GM23248 (cell line): ENCODE measurements at regions not wholly inside any gene's neighbourhood (a gene's known extent, or its start where the extent isn't known, plus 50 kb on each side); places are given as distances from the start of the nearest gene placed in this dataset.

Experiments
- DNase-seq: peaks from one replicate; pipeline ENCODE4 v3.0.0-alpha.2; 2015
- H2AFZ ChIP-seq: fragments of 200-600 bp; sonication (generic); 2 replicates; pipeline ENCODE4 v1.6.1; 2016; ENCODE audit warnings: antibody characterized with exemption
- H3F3A ChIP-seq: fragments of 200-600 bp; sonication (generic); 2 replicates; pipeline ENCODE4 v1.6.1; 2016; ENCODE audit warnings: mild to moderate bottlenecking, antibody characterized with exemption, mixed run types; ENCODE audit not compliant: insufficient read depth
- H3K27ac ChIP-seq: fragments of 200-600 bp; sonication (generic); 2 replicates; pipeline ENCODE4 v1.5.1; 2016; ENCODE audit warnings: mild to moderate bottlenecking
- H3K27me3 ChIP-seq: fragments of 200-600 bp; sonication (generic); replicated peaks from 2 replicates; pipeline ENCODE4 v1.6.1; 2016; ENCODE audit warnings: mild to moderate bottlenecking; ENCODE audit not compliant: insufficient read depth
- H3K36me3 ChIP-seq: fragments of 200-600 bp; sonication (generic); 2 replicates; pipeline ENCODE4 v1.6.1; 2016; ENCODE audit warnings: low read depth, mild to moderate bottlenecking
- H3K4me1 ChIP-seq: fragments of 200-600 bp; sonication (generic); 2 replicates; pipeline ENCODE4 v1.6.1; 2016; ENCODE audit warnings: mild to moderate bottlenecking; ENCODE audit not compliant: insufficient read depth
- H3K4me2 ChIP-seq: fragments of 200-600 bp; sonication (generic); one replicate; pipeline ENCODE4 v1.6.1; 2016; ENCODE audit warnings: mild to moderate bottlenecking; ENCODE audit not compliant: unreplicated experiment
- H3K4me3 ChIP-seq: fragments of 200-600 bp; sonication (generic); 2 replicates; pipeline ENCODE4 v1.5.1; 2016; ENCODE audit warnings: mild to moderate bottlenecking
- H3K79me2 ChIP-seq: fragments of 200-600 bp; sonication (generic); 2 replicates; pipeline ENCODE4 v1.6.1; 2016; ENCODE audit warnings: mild to moderate bottlenecking; ENCODE audit not compliant: insufficient read depth
- H3K9ac ChIP-seq: fragments of 200-600 bp; sonication (generic); 2 replicates; pipeline ENCODE4 v1.6.1; 2016; ENCODE audit warnings: mild to moderate bottlenecking
- H3K9me2 ChIP-seq: fragments of 200-600 bp; sonication (generic); 2 replicates; pipeline ENCODE4 v1.6.1; 2016; ENCODE audit warnings: mixed run types, mild to moderate bottlenecking, moderate library complexity; ENCODE audit not compliant: insufficient read depth
- H3K9me3 ChIP-seq: fragments of 200-600 bp; sonication (generic); one replicate; pipeline ENCODE4 v1.6.1; 2017; ENCODE audit warnings: low read depth
- H4K20me1 ChIP-seq: fragments of 200-600 bp; sonication (generic); 2 replicates; pipeline ENCODE4 v1.6.0; 2016; ENCODE audit not compliant: insufficient read depth
- EZH2 ChIP-seq: fragments of 200-600 bp; sonication (generic); IDR thresholded peaks from 2 replicates; pipeline ENCODE4 v1.6.1; 2018; ENCODE audit warnings: antibody characterized with exemption, mild to moderate bottlenecking; ENCODE audit not compliant: insufficient read depth, poor library complexity, severe bottlenecking
- EZH2phosphoT487 ChIP-seq: fragments of 200-600 bp; sonication (generic); IDR thresholded peaks from 2 replicates; pipeline ENCODE4 v1.6.1; 2018; ENCODE audit warnings: antibody characterized with exemption, moderate library complexity, mild to moderate bottlenecking, low read depth; ENCODE audit not compliant: insufficient read depth
- WGBS, 2 experiments: methylation state at CpG; one replicate each; pipeline ENCODE4 v1.1.6; 2015 to 2017; ENCODE audit warnings: low lambda C conversion rate in 2 of 2, low coverage in 1 of 2; ENCODE audit errors: missing lambda C conversion rate in 2 of 2; 5-methylcytosine and 5-hydroxymethylcytosine counted together
- in situ Hi-C: fragments of 300-500 bp; cut with MboI; formaldehyde crosslinking; loops from 2 replicates; pipeline ENCODE4 v1.15.0; 2020

DNA sequence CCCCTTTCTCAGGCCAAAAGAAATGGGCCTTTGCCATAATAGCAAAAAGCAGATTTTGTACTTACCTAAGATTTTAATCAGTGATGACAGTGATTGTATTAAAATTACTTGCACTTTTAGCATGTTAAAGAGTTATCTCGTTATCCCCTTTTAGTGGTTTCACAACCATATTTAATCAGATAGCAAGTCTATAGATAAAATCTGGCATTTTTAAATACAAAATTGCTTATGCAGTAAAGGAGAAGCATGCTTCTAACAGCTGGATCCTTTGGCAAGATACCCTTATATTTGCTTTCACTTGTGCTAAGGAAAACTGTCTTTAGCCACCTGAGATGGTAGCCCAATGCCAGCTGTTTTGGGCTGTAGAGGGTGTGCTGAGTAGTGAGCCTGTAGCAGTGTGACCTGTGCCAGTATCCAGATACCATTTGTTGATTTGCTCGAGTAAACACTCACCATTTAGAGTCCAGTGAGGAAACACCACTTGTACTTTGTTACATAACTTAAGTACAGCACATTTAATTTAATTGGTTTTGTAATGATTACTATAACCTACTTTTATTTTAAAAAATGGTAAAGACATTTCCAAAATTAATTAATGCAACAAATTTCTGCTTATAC, 314.4 kb upstream of the ZP4 start:
- Histone ChIP-seq H3K4me3 (no peak overlapping the region), H3K4me1 (no peaks in the 10 kb centered on the region), H3K27me3 (no peaks in the 10 kb centered on the region), H3K9ac (no peak overlapping the region), H3K79me2 (no peaks in the 10 kb centered on the region), H4K20me1 (no peaks in the 10 kb centered on the region), H3K27ac (no peak overlapping the region), H3K9me2 (no peaks in the 10 kb centered on the region), H3K36me3 (no peaks in the 10 kb centered on the region), H3K9me3 (peaks cover 3% of the 10 kb centered on the region), H2AFZ (no peak overlapping the region), H3K4me2 (no peak overlapping the region), H3F3A (no peaks in the 10 kb centered on the region)
- 2 to 3% methylated on average over 2 of the region's 2 CpGs for whole genome bisulfite sequencing, 2 experiments
- TF ChIP-seq EZH2phosphoT487 (no peak), EZH2 (no peak)
- no peak for DNase-seq
- in situ Hi-C loops = no loop called here

- WGBS, 2 experiments = 4 to 19% methylated on average over 2 of the region's 2 CpGs
- no peak overlapping the region for H3K9ac ChIP-seq
- in situ Hi-C loops = no loop called here
- no peaks in the 10 kb centered on the region for H3K27me3 ChIP-seq
- H3K9me2 ChIP-seq = no peaks in the 10 kb centered on the region
- H3K4me3 ChIP-seq = no peak overlapping the region
- H3K36me3 ChIP-seq = no peaks in the 10 kb centered on the region
- H3K9me3 ChIP-seq = no peaks in the 10 kb centered on the region
- no peak for DNase-seq
- H3K27ac ChIP-seq = no peak overlapping the region
- H3K4me1 ChIP-seq = no peaks in the 10 kb centered on the region
- no peaks in the 10 kb centered on the region for H3F3A ChIP-seq
- no peaks in the 10 kb centered on the region for H4K20me1 ChIP-seq
- H2AFZ ChIP-seq = no peak overlapping the region
- no peaks in the 10 kb centered on the region for H3K79me2 ChIP-seq
- TF ChIP-seq EZH2phosphoT487 (no peak), EZH2 (no peak)
- no peak overlapping the region for H3K4me2 ChIP-seq
These were observed 311.3 kb upstream of the ZP4 start for GRCh38 chr1:238201992-238202391.

- Histone ChIP-seq H3K9ac (no peak overlapping the region), H3K4me3 (no peak overlapping the region), H3K27ac (no peak overlapping the region), H3K9me2 (no peaks in the 10 kb centered on the region), H3K9me3 (no peaks in the 10 kb centered on the region), H3K36me3 (no peaks in the 10 kb centered on the region), H2AFZ (no peak overlapping the region), H3K79me2 (no peaks in the 10 kb centered on the region), H3K4me2 (no peak overlapping the region), H4K20me1 (no peaks in the 10 kb centered on the region), H3K27me3 (no peaks in the 10 kb centered on the region), H3F3A (no peaks in the 10 kb centered on the region), H3K4me1 (no peaks in the 10 kb centered on the region)
- WGBS, 2 experiments = 0% methylated on average over 1 of the region's 1 CpG
- no peak for DNase-seq
- TF ChIP-seq EZH2 = no peak
- no peak for TF ChIP-seq EZH2phosphoT487
- in situ Hi-C loops = no loop called here
These were observed 308.6 kb upstream of the ZP4 start for GRCh38 chr1:238199325-238199724.

GRCh38 chr1:238196516-238196915, 305.8 kb upstream of the ZP4 start:
- no peaks in the 10 kb centered on the region for H4K20me1 ChIP-seq
- no peaks in the 10 kb centered on the region for H3K27me3 ChIP-seq
- H3K9ac ChIP-seq = no peak overlapping the region
- no peak overlapping the region for H3K4me3 ChIP-seq
- WGBS, 2 experiments = 0 to 19% methylated on average over 1 of the region's 1 CpG
- no peaks in the 10 kb centered on the region for H3K4me1 ChIP-seq
- no peaks in the 10 kb centered on the region for H3K36me3 ChIP-seq
- no peak for TF ChIP-seq EZH2phosphoT487
- TF ChIP-seq EZH2 = no peak
- no peak overlapping the region for H2AFZ ChIP-seq
- no peaks in the 10 kb centered on the region for H3K79me2 ChIP-seq
- no peak overlapping the region for H3K27ac ChIP-seq
- no peaks in the 10 kb centered on the region for H3F3A ChIP-seq
- in situ Hi-C loops = no loop called here
- no peaks in the 10 kb centered on the region for H3K9me3 ChIP-seq
- no peak overlapping the region for H3K4me2 ChIP-seq
- no peaks in the 10 kb centered on the region for H3K9me2 ChIP-seq
- no peak for DNase-seq

DNA sequence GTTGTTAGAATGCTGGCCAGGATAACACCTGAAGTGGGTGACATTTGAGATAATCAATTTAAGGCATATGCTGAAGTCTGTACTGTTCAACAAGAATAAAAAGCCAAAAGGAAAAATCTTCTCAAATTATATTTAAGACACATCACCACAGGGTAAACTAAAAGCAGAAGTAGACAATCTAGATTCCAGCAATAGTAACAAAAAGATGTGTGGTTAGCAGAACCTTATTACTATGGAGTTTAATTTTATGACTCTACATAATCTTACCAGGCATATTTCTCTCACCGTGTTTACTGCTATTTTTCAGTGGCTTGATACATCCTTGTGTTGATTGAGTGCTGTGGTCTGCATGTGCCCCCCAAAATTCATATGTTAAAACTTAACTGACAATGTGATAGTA, 300.4 kb upstream of the ZP4 start:
- Histone ChIP-seq H3K4me1 (no peaks in the 10 kb centered on the region), H2AFZ (no peak overlapping the region), H3K4me3 (no peak overlapping the region), H3K36me3 (no peaks in the 10 kb centered on the region), H3K9me2 (no peaks in the 10 kb centered on the region), H3K27me3 (no peaks in the 10 kb centered on the region), H4K20me1 (no peaks in the 10 kb centered on the region), H3K9me3 (no peaks in the 10 kb centered on the region), H3K4me2 (no peak overlapping the region), H3K79me2 (no peaks in the 10 kb centered on the region), H3F3A (no peaks in the 10 kb centered on the region), H3K9ac (no peak overlapping the region), H3K27ac (no peak overlapping the region)
- WGBS, 2 experiments = 18 to 23% methylated on average over 1 of the region's 1 CpG
- in situ Hi-C loops = no loop called here
- DNase-seq = no peak
- no peak for TF ChIP-seq EZH2
- no peak for TF ChIP-seq EZH2phosphoT487
